HuH-7 (cell line): ENCODE measurements at regions not wholly inside any gene's neighbourhood (a gene's known extent, or its start where the extent isn't known, plus 50 kb on each side); places are given as distances from the start of the nearest gene placed in this dataset.
A peak's percentile ranks its signal among the peaks of the same experiment; 100 is the strongest.

Experiments
- DNase-seq: peaks from one replicate; pipeline ENCODE4 v3.0.0; 2011; ENCODE audit warnings: low spot score

- no peak for DNase-seq
Measured at GRCh38 chr11:95512177-95512576, 277.4 kb downstream of the FAM76B start.

- no peak for DNase-seq
Measured at GRCh38 chr11:95508219-95508890, 277.4 kb upstream of the SESN3 start.

DNA sequence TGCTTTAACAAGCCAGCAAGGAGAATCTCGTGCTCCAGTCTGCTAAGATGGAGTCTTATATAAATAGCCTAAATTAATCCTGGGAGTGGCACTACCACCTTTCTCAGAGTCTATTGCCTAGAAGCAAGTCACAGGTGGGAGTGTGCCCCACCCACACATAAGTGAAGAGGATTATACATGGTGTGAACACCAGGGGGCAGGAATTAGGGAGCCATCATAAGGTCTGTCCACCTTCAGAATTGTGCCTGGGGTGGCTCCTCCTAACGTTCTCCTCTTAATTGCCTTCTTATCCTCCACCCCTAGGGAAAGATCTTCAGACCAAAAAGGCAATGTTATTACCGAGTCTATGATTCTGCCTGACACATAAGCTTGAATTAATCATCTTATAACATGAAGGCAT, 276.8 kb upstream of the SESN3 start:
- DNase-seq: no peak

- no peak for DNase-seq
Measured at GRCh38 chr11:95506777-95507176, 275.8 kb upstream of the SESN3 start.

GRCh38 chr11:95505927-95506426, 275.0 kb upstream of the SESN3 start:
- DNase-seq: no peak

- no peak for DNase-seq
Measured at GRCh38 chr11:95503047-95503446, 272.0 kb upstream of the SESN3 start.

- DNase-seq: no peak
Measured at GRCh38 chr11:95502522-95502921, 271.5 kb upstream of the SESN3 start.

GRCh38 chr11:95501761-95502266, 270.8 kb upstream of the SESN3 start:
- no peak for DNase-seq

DNA sequence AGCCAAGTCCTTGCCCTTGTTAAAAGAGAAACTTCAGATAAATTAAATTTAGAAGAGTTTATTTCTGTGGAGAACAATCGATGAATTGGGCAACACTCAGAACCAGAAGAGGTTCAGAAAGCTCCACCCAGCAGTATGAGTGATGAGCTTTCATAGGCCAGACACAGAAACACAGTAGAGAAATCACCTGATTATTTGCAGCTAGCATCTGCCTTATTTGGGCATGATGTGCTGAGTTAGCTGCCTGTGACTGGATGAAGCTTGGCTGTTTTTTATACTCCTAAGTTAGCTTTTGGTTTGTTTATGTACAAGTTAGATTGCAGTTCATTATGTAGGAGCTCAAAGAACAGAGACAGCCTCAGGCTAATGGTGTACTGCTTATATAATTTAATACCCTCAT, 269.5 kb upstream of the SESN3 start:
- DNase-seq: no peak

DNA sequence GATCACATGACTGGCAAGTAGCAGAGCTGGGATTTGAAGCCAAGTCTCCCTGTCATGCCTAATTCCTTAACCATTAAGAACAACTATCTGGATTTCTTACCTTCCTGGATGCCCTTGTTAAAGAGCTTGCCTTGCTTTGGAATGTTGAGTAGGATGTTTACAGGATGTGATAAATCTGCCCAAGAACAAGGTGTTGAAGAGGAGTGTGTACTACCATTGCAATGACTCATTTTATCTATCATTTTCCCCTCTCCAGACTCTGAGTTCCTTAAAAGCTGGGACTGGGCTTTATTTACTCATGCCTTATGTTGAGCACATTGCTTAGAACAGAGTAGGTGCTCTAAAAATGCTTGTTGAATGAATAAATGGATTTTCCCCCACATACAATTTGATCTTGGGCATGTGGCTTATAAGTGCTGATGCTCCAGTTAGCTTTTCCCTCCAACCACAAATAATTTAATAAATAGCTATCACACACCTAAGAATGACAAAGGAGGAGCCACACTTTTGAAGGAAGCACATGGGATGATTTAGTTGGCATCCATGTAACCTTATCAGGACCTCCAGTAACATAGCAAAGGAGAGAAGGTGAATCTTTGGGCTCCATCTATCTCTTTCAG, 268.6 kb upstream of the SESN3 start:
- no peak for DNase-seq

DNA sequence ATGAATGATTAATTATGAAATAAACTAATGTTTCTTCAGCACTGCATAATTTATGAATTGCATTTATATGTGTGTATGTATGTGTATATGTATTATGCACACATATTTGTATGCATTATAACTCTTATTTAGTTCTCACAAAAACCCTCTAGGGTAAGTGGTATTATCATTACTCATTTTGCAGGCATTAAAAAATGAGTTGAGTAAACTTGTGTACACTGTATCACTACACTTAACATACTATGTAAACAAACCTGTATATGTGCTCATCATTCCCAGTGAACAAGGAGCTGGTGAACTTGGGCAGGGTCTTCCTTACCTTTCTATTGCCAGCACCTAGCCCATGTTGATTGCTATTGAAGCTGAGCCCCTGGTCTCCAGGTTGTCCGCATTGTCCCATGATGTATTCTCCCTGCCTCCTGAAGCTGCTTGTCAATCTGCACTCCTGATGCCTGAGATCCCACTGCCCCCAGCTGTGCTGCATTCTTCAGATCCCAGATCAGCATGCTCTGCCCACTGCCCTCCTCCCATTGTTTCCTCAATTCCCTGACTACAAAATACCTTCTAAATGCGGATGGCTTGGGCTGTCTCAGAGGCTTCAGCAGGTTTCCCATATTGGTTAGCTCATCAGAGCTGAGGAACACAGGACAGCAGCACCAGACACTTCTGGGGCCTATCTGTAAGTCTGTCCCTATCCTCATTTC, 267.9 kb upstream of the SESN3 start:
- DNase-seq: no peak

GRCh38 chr11:95496901-95497300, 265.9 kb upstream of the SESN3 start:
- no peak for DNase-seq

- DNase-seq: no peak
Measured at GRCh38 chr11:95495706-95496105, 264.7 kb upstream of the SESN3 start.

GRCh38 chr11:95494856-95495255, 263.9 kb upstream of the SESN3 start:
- DNase-seq: no peak

GRCh38 chr11:95494167-95494566, 263.2 kb upstream of the SESN3 start:
- DNase-seq: no peak

GRCh38 chr11:95490625-95491024, 259.6 kb upstream of the SESN3 start:
- no peak for DNase-seq

DNA sequence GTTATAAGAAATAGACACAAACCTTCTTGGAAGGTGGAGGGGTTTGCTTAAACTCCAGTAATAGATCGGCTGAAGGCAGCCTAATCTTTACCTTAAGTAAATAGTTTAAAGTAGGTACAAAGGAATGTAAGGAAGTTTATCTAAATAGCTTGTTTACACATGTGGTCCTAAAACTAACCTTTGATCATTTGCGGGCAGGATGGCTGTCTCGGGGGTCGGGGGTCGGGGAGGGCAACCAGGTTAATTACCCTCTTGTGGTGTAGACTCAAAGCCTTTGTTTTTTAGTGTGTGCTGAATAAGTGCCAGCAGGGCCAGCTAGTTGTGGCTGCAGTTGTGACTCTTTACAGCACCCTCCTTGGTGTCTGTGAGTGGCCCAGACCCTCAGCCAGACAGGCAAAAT, 256.9 kb upstream of the SESN3 start:
- peak; percentile 24 for DNase-seq

DNA sequence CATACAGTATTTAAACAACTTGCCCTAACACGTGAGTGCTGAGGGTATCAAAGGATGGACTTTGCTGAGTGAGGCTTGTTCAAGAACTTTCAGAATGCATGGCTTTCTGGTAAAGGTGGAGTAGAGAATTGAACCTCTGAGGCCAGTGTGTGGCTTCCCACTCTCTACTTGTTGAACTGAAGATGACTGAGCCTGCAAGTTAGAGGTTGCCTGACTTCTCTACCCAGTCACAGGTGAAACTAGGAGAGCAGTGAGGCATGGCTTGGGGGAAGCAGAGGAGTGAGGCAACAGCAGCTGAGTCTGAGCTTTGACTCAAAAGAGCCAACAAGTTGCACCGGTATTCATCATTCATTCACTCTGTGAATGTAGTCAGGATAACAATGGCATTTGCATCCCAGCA, 256.4 kb upstream of the SESN3 start:
- DNase-seq: no peak

GRCh38 chr11:95486979-95487378, 256.0 kb upstream of the SESN3 start:
- no peak for DNase-seq

DNA sequence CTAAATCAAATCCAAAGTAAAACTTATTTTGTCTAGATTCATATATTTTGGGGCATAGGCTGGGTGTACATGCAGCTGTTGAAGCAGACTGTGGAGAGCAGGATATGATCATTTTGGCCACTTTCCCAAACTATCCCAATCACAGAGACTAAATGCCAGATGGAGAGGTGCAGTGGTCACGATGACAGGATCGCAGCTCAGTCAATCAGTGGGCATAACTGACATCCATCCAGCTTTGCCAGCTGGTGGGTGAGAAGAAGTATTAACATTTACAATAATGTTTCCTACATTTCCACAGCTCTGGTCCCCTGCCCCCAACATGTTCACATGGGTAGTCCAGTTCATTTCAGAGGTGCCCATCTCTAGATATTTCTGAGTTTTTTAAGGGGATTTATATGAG, 255.5 kb upstream of the SESN3 start:
- no peak for DNase-seq

- no peak for DNase-seq
Measured at GRCh38 chr11:95485115-95485900, 254.3 kb upstream of the SESN3 start.

DNA sequence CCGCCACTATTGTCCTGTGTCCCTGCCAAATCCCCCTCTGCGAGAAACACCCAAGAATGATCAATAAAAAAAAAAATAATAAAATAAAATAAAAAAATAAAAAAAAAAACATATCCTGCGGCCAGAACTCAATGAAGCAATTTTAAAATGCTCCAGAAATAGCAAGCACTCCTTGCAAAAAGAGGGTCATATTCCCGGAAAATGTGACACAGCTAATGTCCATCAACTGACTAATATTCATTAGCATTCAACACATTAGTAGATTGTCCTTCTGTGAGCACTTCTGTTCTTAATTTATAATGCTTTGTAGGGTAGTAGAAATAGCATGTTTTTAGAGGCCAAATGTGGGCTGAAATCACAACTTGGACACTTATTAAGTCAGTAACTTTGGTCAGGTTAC, 252.3 kb upstream of the SESN3 start:
- DNase-seq: no peak
